Chondrocyte (in vitro differentiated cells): ENCODE measurements at regions not wholly inside any gene's neighbourhood (a gene's known extent, or its start where the extent isn't known, plus 50 kb on each side); places are given as distances from the start of the nearest gene placed in this dataset.

Experiments used
- DNase-seq: peaks from one replicate; pipeline ENCODE4 v3.0.0; 2021; ENCODE audit warnings: mixed read lengths, low spot score
- H3K27ac Mint-ChIP-seq: one replicate; pipeline ENCODE4 v1.8.0; 2021; ENCODE audit warnings: mild to moderate bottlenecking, moderate library complexity, mixed read lengths; ENCODE audit not compliant: unreplicated experiment
- H3K27me3 Mint-ChIP-seq: 2 replicates; pipeline ENCODE4 v1.8.0; 2021; ENCODE audit warnings: low read depth, mixed read lengths
- H3K36me3 Mint-ChIP-seq: 2 replicates; pipeline ENCODE4 v1.8.0; 2021; ENCODE audit warnings: low read depth, mixed read lengths
- H3K4me1 Mint-ChIP-seq: 2 replicates; pipeline ENCODE4 v1.8.0; 2021; ENCODE audit warnings: low read depth, mild to moderate bottlenecking, mixed read lengths
- H3K4me3 Mint-ChIP-seq: one replicate; pipeline ENCODE4 v1.8.0; 2021; ENCODE audit warnings: mild to moderate bottlenecking, moderate library complexity, mixed read lengths; ENCODE audit not compliant: unreplicated experiment
- H3K9me3 Mint-ChIP-seq: 2 replicates; pipeline ENCODE4 v1.8.0; 2021; ENCODE audit warnings: low read depth, mixed read lengths
- TF ChIP-seq, protein P1 (sequence below): fragments of 200-600 bp; sonication (generic); IDR thresholded peaks from 2 replicates; pipeline ENCODE4 v1.5.0; 2021; ENCODE audit warnings: antibody characterized with exemption, mild to moderate bottlenecking, moderate library complexity

DNA sequence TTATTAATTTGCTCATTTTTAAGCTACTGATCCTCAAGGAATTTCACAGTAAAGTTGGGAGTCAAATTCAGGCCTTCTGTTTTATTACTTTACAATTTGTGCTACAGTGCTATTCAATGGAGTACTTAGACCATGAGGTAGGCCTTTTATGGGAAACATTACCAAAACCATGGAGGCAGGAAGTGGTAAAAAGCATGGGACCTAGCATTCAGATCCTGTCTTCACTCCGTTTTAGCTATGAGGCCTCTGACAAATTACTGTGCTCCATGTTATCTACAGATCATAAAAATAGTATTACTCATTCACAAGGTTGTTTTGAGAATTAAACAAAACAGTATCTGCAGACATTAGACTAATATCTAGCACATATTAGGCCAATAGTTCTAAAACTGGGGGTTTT, 140.6 kb upstream of the SLITRK3 start:
- TF ChIP-seq, protein P1, sequence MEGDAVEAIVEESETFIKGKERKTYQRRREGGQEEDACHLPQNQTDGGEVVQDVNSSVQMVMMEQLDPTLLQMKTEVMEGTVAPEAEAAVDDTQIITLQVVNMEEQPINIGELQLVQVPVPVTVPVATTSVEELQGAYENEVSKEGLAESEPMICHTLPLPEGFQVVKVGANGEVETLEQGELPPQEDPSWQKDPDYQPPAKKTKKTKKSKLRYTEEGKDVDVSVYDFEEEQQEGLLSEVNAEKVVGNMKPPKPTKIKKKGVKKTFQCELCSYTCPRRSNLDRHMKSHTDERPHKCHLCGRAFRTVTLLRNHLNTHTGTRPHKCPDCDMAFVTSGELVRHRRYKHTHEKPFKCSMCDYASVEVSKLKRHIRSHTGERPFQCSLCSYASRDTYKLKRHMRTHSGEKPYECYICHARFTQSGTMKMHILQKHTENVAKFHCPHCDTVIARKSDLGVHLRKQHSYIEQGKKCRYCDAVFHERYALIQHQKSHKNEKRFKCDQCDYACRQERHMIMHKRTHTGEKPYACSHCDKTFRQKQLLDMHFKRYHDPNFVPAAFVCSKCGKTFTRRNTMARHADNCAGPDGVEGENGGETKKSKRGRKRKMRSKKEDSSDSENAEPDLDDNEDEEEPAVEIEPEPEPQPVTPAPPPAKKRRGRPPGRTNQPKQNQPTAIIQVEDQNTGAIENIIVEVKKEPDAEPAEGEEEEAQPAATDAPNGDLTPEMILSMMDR: no peak
- H3K27ac Mint-ChIP-seq: no peak overlapping the region
- no peaks in the 10 kb centered on the region for H3K36me3 Mint-ChIP-seq
- no peak overlapping the region for H3K4me3 Mint-ChIP-seq
- no peaks in the 10 kb centered on the region for H3K9me3 Mint-ChIP-seq
- H3K4me1 Mint-ChIP-seq: no peaks in the 10 kb centered on the region
- H3K27me3 Mint-ChIP-seq: peaks cover 14% of the 10 kb centered on the region
- DNase-seq: no peak
